HEK293 (cell line): ENCODE measurements at regions not wholly inside any gene's neighbourhood (a gene's known extent, or its start where the extent isn't known, plus 50 kb on each side); places are given as distances from the start of the nearest gene placed in this dataset.

Experiments
- BCL11A ChIP-seq: fragments of 450-650 bp; formaldehyde crosslinking; IDR thresholded peaks from 2 replicates; pipeline ENCODE4 v1.5.1; 2016; ENCODE audit warnings: low read depth, missing biosample characterization, missing genetic modification characterization
- CTCF ChIP-seq: fragments of 450-650 bp; formaldehyde crosslinking; IDR thresholded peaks from 2 replicates; pipeline ENCODE4 v1.5.1; 2016; ENCODE audit warnings: missing biosample characterization, missing genetic modification characterization
- PRDM1 ChIP-seq: fragments of 450-650 bp; formaldehyde crosslinking; IDR thresholded peaks from 2 replicates; pipeline ENCODE4; 2016; ENCODE audit warnings: missing biosample characterization, missing genetic modification characterization
- SCRT2 ChIP-seq: fragments of 450-650 bp; formaldehyde crosslinking; IDR thresholded peaks from 2 replicates; pipeline ENCODE4 v1.5.1; 2016; ENCODE audit warnings: missing biosample characterization, missing genetic modification characterization
- SETDB1 ChIP-seq: IDR thresholded peaks from one replicate; pipeline ENCODE4 v1.6.1; 2017; ENCODE audit warnings: mild to moderate bottlenecking, low read length, moderate library complexity, mixed read lengths; ENCODE audit not compliant: insufficient read length
- ZFP3 ChIP-seq: fragments of 450-650 bp; formaldehyde crosslinking; IDR thresholded peaks from 2 replicates; pipeline ENCODE4 v1.5.1; 2016; ENCODE audit warnings: low read depth, missing biosample characterization, missing genetic modification characterization
- ZFP37 ChIP-seq: fragments of 450-650 bp; formaldehyde crosslinking; IDR thresholded peaks from 2 replicates; pipeline ENCODE4 v1.5.1; 2016; ENCODE audit warnings: missing biosample characterization, missing genetic modification characterization
- ZNF114 ChIP-seq: fragments of 450-650 bp; formaldehyde crosslinking; IDR thresholded peaks from 2 replicates; pipeline ENCODE4 v1.5.0; 2017; ENCODE audit warnings: missing biosample characterization, missing genetic modification characterization
- ZNF274 ChIP-seq, 2 experiments: fragments of 200-500 bp in 1 of 2; fragments of 450-650 bp in 1 of 2; sonication (Bioruptor generic) in 1 of 2; formaldehyde crosslinking in 1 of 2; IDR thresholded peaks; 2 replicates each; pipeline versions ENCODE4 v1.5.1 to v1.6.1; 2014 to 2016; ENCODE audit warnings: borderline replicate concordance in 1 of 2, inconsistent platforms in 1 of 2, low read length in 1 of 2, missing biosample characterization in 1 of 2, missing genetic modification characterization in 1 of 2
- ZNF366 ChIP-seq: fragments of 450-650 bp; formaldehyde crosslinking; conservative IDR thresholded peaks from 2 replicates; pipeline ENCODE4 v1.5.1; 2016; ENCODE audit warnings: missing biosample characterization, missing genetic modification characterization
- ZNF549 ChIP-seq: fragments of 450-650 bp; IDR thresholded peaks from 2 replicates; pipeline ENCODE4 v1.5.1; 2018; ENCODE audit warnings: missing biosample characterization, missing genetic modification characterization, mild to moderate bottlenecking, inconsistent platforms, moderate library complexity
- ZNF791 ChIP-seq: fragments of 450-650 bp; formaldehyde crosslinking; IDR thresholded peaks from 2 replicates; pipeline ENCODE4 v1.5.1; 2016; ENCODE audit warnings: missing biosample characterization, missing genetic modification characterization
- TF ChIP-seq, protein P1 (sequence below): fragments of 450-650 bp; formaldehyde crosslinking; IDR thresholded peaks from 2 replicates; pipeline ENCODE4 v1.5.1; 2016; ENCODE audit warnings: missing biosample characterization, missing genetic modification characterization

- TF ChIP-seq SCRT2 (tag by site-specific recombination) (no peak), CTCF (no peak), ZNF114 (tag by site-specific recombination) (no peak), PRDM1 (tag by site-specific recombination) (no peak), ZNF366 (no peak), ZFP37 (no peak), ZFP3 (tag by site-specific recombination) (no peak), SETDB1 (no peak), ZNF274 (IDR thresholded peaks at IDR 0.05; ENCODE audit: low read length) (no peak), ZNF274 (tag by site-specific recombination; IDR thresholded peaks at IDR 0.05; ENCODE audit: borderline replicate concordance) (no peak), ZNF549 (tag by site-specific recombination) (no peak), ZNF791 (tag by site-specific recombination) (no peak), BCL11A (tag by site-specific recombination) (no peak)
- TF ChIP-seq, protein P1, sequence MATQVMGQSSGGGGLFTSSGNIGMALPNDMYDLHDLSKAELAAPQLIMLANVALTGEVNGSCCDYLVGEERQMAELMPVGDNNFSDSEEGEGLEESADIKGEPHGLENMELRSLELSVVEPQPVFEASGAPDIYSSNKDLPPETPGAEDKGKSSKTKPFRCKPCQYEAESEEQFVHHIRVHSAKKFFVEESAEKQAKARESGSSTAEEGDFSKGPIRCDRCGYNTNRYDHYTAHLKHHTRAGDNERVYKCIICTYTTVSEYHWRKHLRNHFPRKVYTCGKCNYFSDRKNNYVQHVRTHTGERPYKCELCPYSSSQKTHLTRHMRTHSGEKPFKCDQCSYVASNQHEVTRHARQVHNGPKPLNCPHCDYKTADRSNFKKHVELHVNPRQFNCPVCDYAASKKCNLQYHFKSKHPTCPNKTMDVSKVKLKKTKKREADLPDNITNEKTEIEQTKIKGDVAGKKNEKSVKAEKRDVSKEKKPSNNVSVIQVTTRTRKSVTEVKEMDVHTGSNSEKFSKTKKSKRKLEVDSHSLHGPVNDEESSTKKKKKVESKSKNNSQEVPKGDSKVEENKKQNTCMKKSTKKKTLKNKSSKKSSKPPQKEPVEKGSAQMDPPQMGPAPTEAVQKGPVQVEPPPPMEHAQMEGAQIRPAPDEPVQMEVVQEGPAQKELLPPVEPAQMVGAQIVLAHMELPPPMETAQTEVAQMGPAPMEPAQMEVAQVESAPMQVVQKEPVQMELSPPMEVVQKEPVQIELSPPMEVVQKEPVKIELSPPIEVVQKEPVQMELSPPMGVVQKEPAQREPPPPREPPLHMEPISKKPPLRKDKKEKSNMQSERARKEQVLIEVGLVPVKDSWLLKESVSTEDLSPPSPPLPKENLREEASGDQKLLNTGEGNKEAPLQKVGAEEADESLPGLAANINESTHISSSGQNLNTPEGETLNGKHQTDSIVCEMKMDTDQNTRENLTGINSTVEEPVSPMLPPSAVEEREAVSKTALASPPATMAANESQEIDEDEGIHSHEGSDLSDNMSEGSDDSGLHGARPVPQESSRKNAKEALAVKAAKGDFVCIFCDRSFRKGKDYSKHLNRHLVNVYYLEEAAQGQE (tag by site-specific recombination), result no peak
These were observed 659.3 kb downstream of the USP25 start for GRCh38 chr21:16388911-16389560.
